HFFc6 (cell line): ENCODE measurements at regions not wholly inside any gene's neighbourhood (a gene's known extent, or its start where the extent isn't known, plus 50 kb on each side); places are given as distances from the start of the nearest gene placed in this dataset.

ENCODE experiments used
- DNase-seq: peaks from one replicate; pipeline ENCODE4 v3.0.0-alpha.2; 2018
- H3K27ac Mint-ChIP-seq: 2 replicates; pipeline ENCODE4 v1.8.0; 2020; ENCODE audit warnings: mild to moderate bottlenecking, mixed read lengths
- H3K27me3 Mint-ChIP-seq: 2 replicates; pipeline ENCODE4 v1.8.0; 2021; ENCODE audit warnings: mild to moderate bottlenecking, moderate library complexity, mixed read lengths; ENCODE audit not compliant: insufficient read depth
- H3K36me3 Mint-ChIP-seq: 2 replicates; pipeline ENCODE4 v1.8.0; 2021; ENCODE audit warnings: low read depth, mixed read lengths
- H3K4me1 Mint-ChIP-seq: 2 replicates; pipeline ENCODE4 v1.8.0; 2020; ENCODE audit warnings: low read depth, mixed read lengths
- H3K4me3 Mint-ChIP-seq: 2 replicates; pipeline ENCODE4 v1.8.0; 2020; ENCODE audit warnings: mild to moderate bottlenecking, moderate library complexity, mixed read lengths
- H3K9me3 Mint-ChIP-seq: 2 replicates; pipeline ENCODE4 v1.8.0; 2020; ENCODE audit warnings: mild to moderate bottlenecking, mixed read lengths
- TF ChIP-seq, protein P1 (sequence below): fragments of 200-600 bp; sonication (generic); IDR thresholded peaks from 2 replicates; pipeline ENCODE4 v1.5.0; 2021; ENCODE audit warnings: antibody characterized with exemption, mild to moderate bottlenecking

DNA sequence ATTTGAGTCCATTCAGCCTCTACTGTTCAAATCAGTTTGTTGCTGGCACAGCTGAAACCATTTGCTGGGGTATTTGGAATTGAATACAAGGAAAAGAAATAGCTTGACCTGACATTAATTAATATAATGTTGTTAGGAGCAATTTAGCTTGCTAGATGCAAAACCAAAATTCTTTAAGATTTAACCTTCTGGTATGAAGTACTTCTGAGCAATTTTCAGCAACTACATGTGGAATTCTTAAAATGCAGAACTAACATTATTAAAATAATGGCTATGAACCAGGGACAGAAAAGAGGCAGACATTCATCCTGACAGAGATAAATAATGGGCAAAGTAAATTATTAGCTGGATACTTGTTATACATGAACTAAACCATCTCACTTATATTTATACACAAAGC lies 160.0 kb upstream of the MIR17HG start:
- H3K9me3 Mint-ChIP-seq, result peaks cover 11% of the 10 kb centered on the region
- no peak overlapping the region for H3K27ac Mint-ChIP-seq
- peaks cover 1% of the 10 kb centered on the region; the same call in 1 of the 2 replicates for H3K27me3 Mint-ChIP-seq
- no peak for DNase-seq
- no peaks in the 10 kb centered on the region for H3K4me1 Mint-ChIP-seq
- no peaks in the 10 kb centered on the region for H3K36me3 Mint-ChIP-seq
- TF ChIP-seq, protein P1, sequence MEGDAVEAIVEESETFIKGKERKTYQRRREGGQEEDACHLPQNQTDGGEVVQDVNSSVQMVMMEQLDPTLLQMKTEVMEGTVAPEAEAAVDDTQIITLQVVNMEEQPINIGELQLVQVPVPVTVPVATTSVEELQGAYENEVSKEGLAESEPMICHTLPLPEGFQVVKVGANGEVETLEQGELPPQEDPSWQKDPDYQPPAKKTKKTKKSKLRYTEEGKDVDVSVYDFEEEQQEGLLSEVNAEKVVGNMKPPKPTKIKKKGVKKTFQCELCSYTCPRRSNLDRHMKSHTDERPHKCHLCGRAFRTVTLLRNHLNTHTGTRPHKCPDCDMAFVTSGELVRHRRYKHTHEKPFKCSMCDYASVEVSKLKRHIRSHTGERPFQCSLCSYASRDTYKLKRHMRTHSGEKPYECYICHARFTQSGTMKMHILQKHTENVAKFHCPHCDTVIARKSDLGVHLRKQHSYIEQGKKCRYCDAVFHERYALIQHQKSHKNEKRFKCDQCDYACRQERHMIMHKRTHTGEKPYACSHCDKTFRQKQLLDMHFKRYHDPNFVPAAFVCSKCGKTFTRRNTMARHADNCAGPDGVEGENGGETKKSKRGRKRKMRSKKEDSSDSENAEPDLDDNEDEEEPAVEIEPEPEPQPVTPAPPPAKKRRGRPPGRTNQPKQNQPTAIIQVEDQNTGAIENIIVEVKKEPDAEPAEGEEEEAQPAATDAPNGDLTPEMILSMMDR, result no peak
- H3K4me3 Mint-ChIP-seq, result no peak overlapping the region

DNA sequence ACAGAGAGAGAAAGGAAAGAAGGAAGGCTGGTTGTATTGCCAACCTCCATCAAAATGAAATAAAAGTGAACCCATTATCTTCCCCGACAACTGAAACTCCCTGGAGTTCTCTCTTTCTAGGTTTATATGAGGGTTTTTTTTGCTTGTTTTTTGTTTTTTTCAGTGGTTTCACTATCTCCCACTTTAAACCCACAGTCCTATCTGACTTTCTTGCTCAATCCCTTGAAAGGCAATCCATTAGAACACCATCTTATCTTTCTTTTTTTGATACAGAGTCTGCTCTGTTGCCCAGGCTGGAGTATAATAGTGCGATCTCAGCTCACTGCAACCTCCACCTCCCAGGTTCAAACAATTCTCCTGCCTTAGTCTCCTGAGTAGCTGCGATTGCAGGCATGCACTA lies 158.0 kb upstream of the MIR17HG start:
- peaks cover 5% of the 10 kb centered on the region; the same call in 1 of the 2 replicates for H3K36me3 Mint-ChIP-seq
- H3K9me3 Mint-ChIP-seq, result peaks cover 29% of the 10 kb centered on the region
- no peak for DNase-seq
- no peak overlapping the region for H3K4me3 Mint-ChIP-seq
- TF ChIP-seq, protein P1, result no peak
- no peaks in the 10 kb centered on the region for H3K4me1 Mint-ChIP-seq
- H3K27me3 Mint-ChIP-seq, result peaks cover 1% of the 10 kb centered on the region; the same call in 1 of the 2 replicates
- no peak overlapping the region for H3K27ac Mint-ChIP-seq

GRCh38 chr13:91193358-91193757 lies 154.1 kb upstream of the MIR17HG start:
- Mint-ChIP-seq H3K27ac (no peak overlapping the region), H3K9me3 (peaks cover 28% of the 10 kb centered on the region), H3K27me3 (peaks cover 1% of the 10 kb centered on the region; the same call in 1 of the 2 replicates), H3K4me1 (no peaks in the 10 kb centered on the region), H3K36me3 (peaks cover 5% of the 10 kb centered on the region; the same call in 1 of the 2 replicates), H3K4me3 (no peak overlapping the region)
- TF ChIP-seq, protein P1, result no peak
- no peak for DNase-seq

GRCh38 chr13:91195789-91196188 lies 151.7 kb upstream of the MIR17HG start:
- H3K9me3 Mint-ChIP-seq, result peaks cover 28% of the 10 kb centered on the region
- DNase-seq, result no peak
- H3K4me3 Mint-ChIP-seq, result no peak overlapping the region
- H3K27ac Mint-ChIP-seq, result no peak overlapping the region
- H3K36me3 Mint-ChIP-seq, result peaks cover 5% of the 10 kb centered on the region; the same call in 1 of the 2 replicates
- H3K4me1 Mint-ChIP-seq, result no peaks in the 10 kb centered on the region
- TF ChIP-seq, protein P1, result no peak
- H3K27me3 Mint-ChIP-seq, result no peaks in the 10 kb centered on the region

DNA sequence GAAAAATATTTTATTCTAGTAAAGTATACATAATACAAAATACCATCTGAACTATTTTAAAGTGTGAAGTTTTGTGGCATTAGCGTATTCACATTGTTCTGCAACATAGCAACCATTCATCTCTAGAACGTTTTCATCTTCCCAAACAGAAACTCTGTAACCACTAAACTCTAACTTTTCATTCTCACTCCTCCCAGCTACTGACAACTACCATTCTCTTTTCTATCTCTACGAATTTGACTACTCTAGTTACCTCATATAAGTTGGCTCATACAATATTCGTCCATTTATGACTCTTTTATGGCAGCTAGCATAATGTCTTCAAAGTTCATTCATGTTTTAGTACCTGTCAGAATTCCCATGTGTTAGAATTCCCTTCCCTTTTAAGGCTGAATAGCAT lies 150.5 kb upstream of the MIR17HG start:
- H3K27me3 Mint-ChIP-seq, result no peaks in the 10 kb centered on the region
- H3K4me1 Mint-ChIP-seq, result no peaks in the 10 kb centered on the region
- no peak for DNase-seq
- H3K9me3 Mint-ChIP-seq, result peaks cover 28% of the 10 kb centered on the region
- H3K27ac Mint-ChIP-seq, result no peak overlapping the region
- no peak overlapping the region for H3K4me3 Mint-ChIP-seq
- TF ChIP-seq, protein P1, result no peak
- H3K36me3 Mint-ChIP-seq, result peaks cover 5% of the 10 kb centered on the region; the same call in 1 of the 2 replicates

- Mint-ChIP-seq H3K4me3 (no peak overlapping the region), H3K27ac (no peak overlapping the region), H3K4me1 (no peaks in the 10 kb centered on the region), H3K9me3 (peaks cover 12% of the 10 kb centered on the region), H3K36me3 (no peaks in the 10 kb centered on the region), H3K27me3 (no peaks in the 10 kb centered on the region)
- TF ChIP-seq, protein P1, result no peak
- DNase-seq, result no peak
Observed at GRCh38 chr13:91199866-91200265, 147.6 kb upstream of the MIR17HG start.
